HG03558 (cell line): ENCODE measurements at regions not wholly inside any gene's neighbourhood (a gene's known extent, or its start where the extent isn't known, plus 50 kb on each side); places are given as distances from the start of the nearest gene placed in this dataset.

ENCODE experiments used
- ATAC-seq: cut with Tn5 transposase; IDR thresholded peaks from one replicate; pipeline ENCODE4 v1.9.1; 2021; ENCODE audit warnings: moderate number of reproducible peaks; ENCODE audit not compliant: unreplicated experiment; ENCODE audit errors: extremely low read depth

DNA sequence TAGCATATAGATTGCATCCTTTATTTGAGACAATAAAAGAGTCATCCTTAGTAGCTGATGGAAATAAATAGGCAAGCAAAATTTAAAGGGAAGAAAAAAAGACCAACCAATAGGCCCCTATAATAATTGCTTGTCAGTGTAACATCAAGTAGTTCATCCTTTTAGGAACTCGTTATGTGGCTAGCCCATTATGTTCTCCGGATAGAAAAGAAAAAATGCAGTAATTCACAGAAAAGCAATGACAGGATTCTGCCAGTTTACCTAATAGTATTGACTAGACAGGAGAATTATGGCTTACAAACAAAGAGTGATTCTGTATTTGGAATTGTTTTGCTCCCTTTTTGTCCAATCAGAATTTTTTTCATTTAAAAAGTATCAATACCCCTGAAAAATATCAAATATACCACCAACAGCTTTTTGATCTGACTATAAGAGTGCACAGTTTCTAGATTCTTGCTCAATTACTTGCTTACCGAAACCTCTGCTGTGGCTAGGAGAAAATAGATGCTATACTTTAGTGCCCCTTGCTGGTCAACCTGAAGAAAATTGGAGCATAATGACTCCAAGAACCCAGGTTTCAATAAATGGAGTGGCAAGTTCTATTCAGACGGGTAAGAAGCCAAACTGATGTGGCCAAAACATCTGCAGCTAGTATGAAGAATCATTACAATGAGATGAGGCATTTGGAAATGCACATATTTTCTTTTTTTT lies 91.5 kb upstream of the SASH1 start:
- ATAC-seq: no peak

- ATAC-seq: no peak
Observed at GRCh38 chr6:148251891-148252290, 90.7 kb upstream of the SASH1 start.

- ATAC-seq: no peak
Observed at GRCh38 chr6:148257810-148258209, 84.8 kb upstream of the SASH1 start.

DNA sequence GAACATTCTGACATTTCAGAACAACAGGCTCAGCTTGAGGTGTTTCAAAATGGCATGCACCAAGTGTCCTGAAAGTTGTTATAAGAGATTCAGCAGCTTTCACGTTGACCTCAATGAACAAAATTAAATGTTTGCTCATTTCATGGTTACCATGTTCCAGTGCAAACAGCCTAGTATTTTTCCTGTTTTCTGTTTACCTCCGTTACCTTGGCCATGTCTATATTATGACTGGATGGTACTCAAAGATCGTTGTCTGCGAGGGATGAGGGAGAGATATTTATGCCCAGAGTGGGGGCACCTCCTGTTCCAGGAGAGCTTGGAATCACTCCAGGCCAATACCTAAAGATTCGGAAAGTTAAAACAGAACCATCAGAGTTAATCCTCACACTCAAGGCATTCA lies 83.8 kb upstream of the SASH1 start:
- ATAC-seq: no peak

DNA sequence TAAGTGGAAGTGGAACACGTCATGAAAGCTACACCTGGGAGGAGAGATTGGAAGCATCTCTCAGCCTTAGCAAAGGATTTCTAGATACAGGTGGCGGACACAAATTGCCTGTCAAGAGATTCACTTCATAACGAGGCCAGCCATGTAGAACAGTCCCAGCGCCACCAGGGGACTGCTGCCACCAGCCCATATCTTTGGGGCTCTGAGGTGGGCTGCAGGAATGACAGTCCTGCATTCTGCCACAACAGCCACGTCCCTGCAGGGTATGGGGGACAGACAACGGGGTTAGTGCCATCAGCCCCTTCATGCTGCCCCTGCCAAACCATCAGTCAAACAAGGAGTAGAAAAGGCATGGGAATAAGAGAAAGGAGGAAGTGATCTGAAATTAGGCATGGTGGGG lies 81.2 kb upstream of the SASH1 start:
- no peak for ATAC-seq

- no peak for ATAC-seq
Observed at GRCh38 chr6:148263010-148263409, 79.6 kb upstream of the SASH1 start.

GRCh38 chr6:148263961-148264360 lies 78.7 kb upstream of the SASH1 start:
- ATAC-seq: no peak

DNA sequence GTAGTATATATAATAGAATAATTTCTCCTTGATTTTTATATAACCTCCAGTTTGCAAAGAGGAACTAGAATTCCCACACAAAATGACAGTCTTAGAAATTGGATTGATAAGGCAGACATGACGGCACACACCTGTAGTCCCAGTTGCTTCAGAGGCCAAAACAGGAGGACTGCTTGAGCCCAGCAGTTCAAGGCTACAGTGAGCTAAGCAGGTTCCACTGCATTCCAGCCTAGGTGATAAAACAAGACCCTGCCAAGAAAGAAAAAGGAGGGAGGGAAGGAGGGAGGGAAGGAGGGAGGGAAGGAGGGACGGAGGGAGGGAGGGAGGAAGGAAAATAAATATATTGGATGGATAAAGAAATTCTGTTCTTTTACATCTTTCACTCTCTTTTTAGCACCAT lies 77.6 kb upstream of the SASH1 start:
- ATAC-seq: no peak

GRCh38 chr6:148269386-148269785 lies 73.3 kb upstream of the SASH1 start:
- ATAC-seq: no peak

DNA sequence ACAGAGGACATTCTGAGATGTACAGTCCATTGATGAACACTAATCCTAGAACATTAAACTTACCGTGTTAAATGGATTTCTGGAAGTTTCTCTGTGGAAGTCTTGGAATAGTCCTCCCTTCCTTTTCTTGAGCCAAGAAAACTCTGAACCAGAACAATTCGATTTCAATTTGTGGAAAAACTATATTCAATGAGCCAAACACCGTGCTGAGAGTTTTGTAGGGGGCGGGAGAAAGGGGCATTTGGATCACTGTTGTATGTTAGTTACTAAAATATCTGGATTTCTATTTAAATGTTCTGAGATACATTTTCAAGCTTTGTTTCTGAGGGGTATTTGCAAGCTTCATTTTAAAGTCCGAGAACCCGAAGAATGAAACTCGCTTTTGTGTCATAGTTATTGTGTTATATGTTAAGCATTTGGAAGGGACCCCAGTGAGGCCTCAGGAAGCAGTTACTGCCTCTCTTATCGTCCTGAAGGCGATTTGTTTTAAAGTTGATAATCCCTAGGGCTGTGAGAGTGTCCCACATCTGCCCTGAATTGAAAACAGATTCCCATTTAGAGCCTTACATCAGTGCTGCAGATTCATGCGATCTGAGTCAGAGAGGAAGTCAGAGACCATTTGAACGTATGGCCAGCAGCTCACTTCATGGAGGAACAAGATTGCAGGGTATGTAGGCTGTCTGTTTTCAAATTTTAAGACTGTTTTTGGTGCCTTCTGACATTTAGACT lies 70.8 kb upstream of the SASH1 start:
- no peak for ATAC-seq

- ATAC-seq: no peak
Observed at GRCh38 chr6:148272597-148272996, 70.0 kb upstream of the SASH1 start.

GRCh38 chr6:148273962-148274752 lies 68.5 kb upstream of the SASH1 start:
- ATAC-seq: no peak

GRCh38 chr6:148274809-148275208 lies 67.8 kb upstream of the SASH1 start:
- no peak for ATAC-seq

DNA sequence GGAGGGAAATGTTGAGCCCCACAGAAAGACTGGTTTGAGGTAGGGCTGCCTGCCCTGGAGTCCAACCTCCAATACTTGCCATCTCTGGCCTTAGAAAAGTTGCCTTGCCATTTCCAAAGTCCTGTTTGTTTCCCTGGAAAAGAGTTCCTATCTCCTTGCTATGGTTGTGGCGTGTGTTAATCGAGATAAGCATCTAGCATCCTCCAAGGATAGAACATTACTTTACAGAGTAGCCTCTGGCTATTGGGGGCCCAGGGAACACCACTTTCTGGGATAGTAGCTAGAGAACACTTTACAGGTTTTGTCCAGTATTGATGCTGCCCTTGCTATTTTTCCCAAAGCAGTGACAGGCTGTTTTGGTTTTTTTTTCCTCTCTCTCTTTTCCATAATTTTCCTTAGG lies 57.4 kb upstream of the SASH1 start:
- ATAC-seq: no peak

DNA sequence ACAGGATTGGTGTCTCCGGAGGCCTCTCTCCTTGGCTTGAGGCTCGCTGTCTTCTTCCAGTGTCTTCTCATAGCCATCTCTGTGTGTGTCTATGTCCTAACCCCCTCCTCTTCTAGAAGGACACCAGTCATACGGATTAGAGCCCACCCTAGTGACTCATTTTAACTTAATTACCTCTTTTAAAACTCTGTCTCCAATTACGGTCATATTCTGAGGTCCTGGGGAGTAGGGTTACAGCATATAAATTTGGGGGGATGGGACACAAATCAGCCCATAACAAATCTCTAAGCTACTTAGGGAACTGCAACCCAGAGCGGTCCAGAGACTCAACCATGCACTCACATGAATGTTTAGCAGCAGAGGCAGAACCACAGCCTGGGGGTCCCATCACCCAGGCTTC lies 56.1 kb upstream of the SASH1 start:
- ATAC-seq: no peak

DNA sequence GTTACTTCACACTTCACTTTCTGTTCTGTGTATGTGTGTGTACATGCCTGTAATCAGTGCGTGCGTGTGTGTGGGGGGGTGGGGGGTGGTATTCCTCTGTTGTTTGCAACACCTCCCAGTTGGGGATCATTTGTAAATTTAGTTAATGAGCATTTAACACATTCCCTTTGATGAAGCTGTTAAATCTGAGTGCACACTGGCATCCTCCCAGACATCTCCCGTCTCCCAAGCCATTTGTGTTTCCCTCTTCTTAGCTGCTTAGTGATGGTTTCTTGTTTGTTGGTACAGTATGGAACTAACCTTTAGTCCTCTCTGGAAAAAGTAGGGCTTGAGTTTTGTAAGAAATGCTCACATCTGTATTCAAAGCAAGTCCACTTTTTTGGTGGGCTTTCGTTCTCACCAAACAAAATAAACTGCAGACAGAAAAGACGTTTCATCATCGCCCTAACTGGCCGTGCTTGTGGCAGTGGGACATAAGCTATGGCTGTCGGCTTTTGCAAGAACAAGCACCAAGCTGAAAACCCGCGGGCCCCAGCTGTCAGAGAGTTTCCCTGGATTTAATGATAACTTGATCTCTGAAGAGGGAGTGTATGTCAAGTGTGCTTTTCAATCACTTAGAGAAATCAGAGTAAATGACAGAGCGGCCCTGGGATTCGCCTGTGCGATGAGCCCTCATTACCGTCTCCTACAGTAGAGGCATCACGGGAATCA lies 54.9 kb upstream of the SASH1 start:
- ATAC-seq: no peak

- no peak for ATAC-seq
Observed at GRCh38 chr6:148288541-148288940, 54.1 kb upstream of the SASH1 start.

DNA sequence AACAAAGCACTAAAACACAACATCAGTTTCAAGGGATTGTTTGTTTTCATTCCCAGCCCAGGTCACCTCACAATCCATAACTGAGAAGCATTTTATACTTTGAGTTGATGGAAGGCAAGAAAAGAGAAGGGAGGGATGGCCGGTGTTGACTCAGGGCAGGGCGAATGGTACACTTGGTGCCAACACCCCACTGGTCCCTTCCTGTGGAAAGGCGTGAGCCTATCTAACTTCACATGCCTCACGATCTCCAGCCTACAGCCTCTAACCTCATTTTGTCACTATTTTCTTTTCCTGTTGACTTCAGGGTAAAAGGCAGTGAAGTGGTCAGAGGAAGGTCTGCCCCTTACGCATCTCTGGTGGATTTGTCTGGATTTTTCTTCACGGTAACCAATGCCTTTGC lies 53.5 kb upstream of the SASH1 start:
- ATAC-seq: no peak

- ATAC-seq: no peak
Observed at GRCh38 chr6:148291876-148292275, 50.8 kb upstream of the SASH1 start.
